GM12892 (cell line): ENCODE measurements at regions not wholly inside any gene's neighbourhood (a gene's known extent, or its start where the extent isn't known, plus 50 kb on each side); places are given as distances from the start of the nearest gene placed in this dataset.

Experiments
- POLR2A ChIP-seq: IDR thresholded peaks from 2 replicates; pipeline ENCODE4 v1.6.1; 2011; ENCODE audit warnings: low read depth, low read length, control low read depth
- POLR2AphosphoS5 ChIP-seq: IDR thresholded peaks from 2 replicates; pipeline ENCODE4 v1.6.1; 2011; ENCODE audit warnings: low read depth, low read length, control low read depth

DNA sequence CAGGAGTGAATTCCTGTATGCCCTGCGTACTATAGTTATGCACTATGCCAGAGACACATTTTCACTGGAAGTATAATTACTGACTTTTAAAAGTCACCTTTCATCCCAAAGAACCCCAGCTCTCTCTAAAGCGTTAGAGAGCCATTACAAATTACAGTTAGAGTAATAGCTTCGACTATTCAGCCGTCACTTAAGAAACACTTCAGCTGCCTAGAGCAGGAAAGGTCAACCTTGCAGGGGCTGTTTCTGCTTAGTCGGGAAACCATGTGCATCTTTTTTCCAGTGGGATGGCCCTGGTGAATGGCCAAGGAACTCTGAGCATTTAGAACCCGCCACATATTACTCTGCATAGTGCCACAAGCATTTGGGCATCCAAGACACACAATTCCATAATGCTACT is 235.9 kb downstream of the ARRDC4 start:
- no peak for TF ChIP-seq POLR2A
- no peak for TF ChIP-seq POLR2AphosphoS5
